ENCODE measurements at regions not wholly inside any gene's neighbourhood (a gene's known extent, or its start where the extent isn't known, plus 50 kb on each side); places are given as distances from the start of the nearest gene placed in this dataset.

DNA sequence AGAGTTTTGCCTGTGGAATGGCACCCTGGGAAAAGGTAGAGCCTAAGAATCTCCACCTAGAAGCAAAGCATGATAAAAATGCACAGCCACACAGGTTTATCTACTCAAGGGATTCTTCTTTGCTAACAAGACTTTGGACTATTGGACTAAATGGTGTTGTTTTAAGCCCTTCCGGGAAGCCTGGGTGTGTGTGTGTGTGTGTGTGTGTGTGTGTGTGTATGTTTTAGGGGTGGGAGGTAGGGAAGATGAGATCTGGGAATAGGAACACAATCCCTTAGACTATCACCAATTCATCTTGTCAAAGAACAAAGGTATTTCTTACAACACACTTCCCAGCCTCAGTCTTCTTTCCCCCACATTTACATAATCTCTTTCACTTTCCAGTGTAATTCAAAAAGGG is 327.5 kb upstream of the FGF16 start:
- no peak for TF ChIP-seq POLR2AphosphoS5 (IDR thresholded peaks at IDR 0.05)
- TF ChIP-seq CTCF (IDR thresholded peaks at IDR 0.05): no peak
- no peak for TF ChIP-seq POLR2A (IDR thresholded peaks at IDR 0.05)

All from breast epithelium (tissue), 3 donors.